ENCODE measurements at regions not wholly inside any gene's neighbourhood (a gene's known extent, or its start where the extent isn't known, plus 50 kb on each side); places are given as distances from the start of the nearest gene placed in this dataset.
"Not testable (repeated sequence)": the region's sequence is repeated elsewhere in the genome, so short reads cannot be mapped to it uniquely, and the experiment has no call there.

DNA sequence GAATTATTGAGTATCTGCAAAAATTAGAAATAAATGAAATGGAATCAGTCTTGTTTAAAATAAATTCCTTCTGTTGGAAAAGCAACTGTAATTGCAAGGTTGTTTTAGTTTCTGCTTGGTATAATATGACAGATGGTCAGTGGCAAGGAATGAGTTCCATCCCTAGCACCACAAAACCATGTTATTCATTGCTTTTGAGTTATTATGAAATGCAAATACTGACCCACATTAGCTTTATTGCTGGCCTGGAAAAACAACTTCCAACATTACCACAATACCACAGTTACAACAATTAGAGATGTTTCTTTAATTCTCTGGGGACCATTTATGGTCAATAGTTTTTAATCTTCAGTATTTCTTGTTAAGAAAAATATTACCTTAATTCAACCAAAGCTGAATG, 194.4 kb downstream of the TMA16 start:
- Histone ChIP-seq H3K4me1 (no peaks in the 10 kb centered on the region), H3K4me3 (no peak overlapping the region), H3K9me3 (no peaks in the 10 kb centered on the region), H3K27me3 (no peaks in the 10 kb centered on the region), H3K27ac (no peak overlapping the region), H3K36me3 (ENCODE audit: low read depth, missing control alignments) (no peaks in the 10 kb centered on the region)
- DNase-seq: no peak
- intact Hi-C loops (cut with DNase I; ENCODE audit: low total_unique reads): no loop called here
- TF ChIP-seq POLR2A (IDR thresholded peaks at IDR 0.05): no peak
- TF ChIP-seq, protein P1, sequence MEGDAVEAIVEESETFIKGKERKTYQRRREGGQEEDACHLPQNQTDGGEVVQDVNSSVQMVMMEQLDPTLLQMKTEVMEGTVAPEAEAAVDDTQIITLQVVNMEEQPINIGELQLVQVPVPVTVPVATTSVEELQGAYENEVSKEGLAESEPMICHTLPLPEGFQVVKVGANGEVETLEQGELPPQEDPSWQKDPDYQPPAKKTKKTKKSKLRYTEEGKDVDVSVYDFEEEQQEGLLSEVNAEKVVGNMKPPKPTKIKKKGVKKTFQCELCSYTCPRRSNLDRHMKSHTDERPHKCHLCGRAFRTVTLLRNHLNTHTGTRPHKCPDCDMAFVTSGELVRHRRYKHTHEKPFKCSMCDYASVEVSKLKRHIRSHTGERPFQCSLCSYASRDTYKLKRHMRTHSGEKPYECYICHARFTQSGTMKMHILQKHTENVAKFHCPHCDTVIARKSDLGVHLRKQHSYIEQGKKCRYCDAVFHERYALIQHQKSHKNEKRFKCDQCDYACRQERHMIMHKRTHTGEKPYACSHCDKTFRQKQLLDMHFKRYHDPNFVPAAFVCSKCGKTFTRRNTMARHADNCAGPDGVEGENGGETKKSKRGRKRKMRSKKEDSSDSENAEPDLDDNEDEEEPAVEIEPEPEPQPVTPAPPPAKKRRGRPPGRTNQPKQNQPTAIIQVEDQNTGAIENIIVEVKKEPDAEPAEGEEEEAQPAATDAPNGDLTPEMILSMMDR (IDR thresholded peaks at IDR 0.05): no peak

DNA sequence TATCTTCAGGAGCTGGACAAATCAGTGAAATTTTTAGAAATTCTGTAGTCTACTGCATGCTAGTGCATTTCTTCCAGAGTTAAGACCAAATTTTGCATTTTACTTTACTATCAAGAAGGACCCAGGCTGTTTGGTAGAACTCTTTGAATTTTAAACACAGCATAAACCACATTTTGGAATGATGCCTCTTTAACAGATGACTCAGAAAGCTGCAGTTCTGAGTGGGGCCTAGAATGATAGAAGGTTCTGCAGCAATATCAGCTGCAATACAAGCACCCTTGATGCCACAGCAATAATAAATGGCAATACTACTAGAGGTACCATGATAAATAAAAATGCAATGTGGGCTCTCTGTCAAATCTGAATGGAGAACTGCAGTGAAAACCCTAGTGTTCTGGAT, 198.7 kb downstream of the TMA16 start:
- Histone ChIP-seq H3K4me3 (no peak overlapping the region), H3K4me1 (no peaks in the 10 kb centered on the region), H3K9me3 (no peaks in the 10 kb centered on the region), H3K36me3 (ENCODE audit: low read depth, missing control alignments) (no peaks in the 10 kb centered on the region), H3K27me3 (no peaks in the 10 kb centered on the region), H3K27ac (no peak overlapping the region)
- TF ChIP-seq, protein P1 (IDR thresholded peaks at IDR 0.05): no peak
- no peak for TF ChIP-seq POLR2A (IDR thresholded peaks at IDR 0.05)
- intact Hi-C loops (cut with DNase I; ENCODE audit: low total_unique reads): no loop called here
- DNase-seq: no peak

DNA sequence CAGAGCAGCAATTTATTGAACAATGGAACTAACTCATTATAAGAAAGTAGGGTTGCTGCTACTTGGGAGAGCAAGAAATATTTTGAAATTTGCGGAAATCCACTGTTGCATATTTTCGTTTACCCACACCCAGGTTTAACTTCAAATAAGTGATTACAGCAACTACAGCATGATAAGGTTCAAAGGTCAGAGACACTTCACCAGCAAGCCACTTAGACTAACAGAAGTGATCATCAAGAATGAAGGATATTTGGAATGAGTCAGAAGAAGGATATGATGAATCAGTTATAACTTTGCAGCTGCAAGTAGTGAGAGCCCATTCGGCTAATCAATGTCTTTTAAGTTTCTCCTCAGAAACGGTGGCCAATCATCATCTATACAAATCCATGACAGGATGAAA, 199.3 kb downstream of the TMA16 start:
- WGBS, 2 donors: 84 to 85% methylated on average over 4 of the region's 4 CpGs
- no peaks in the 10 kb centered on the region for H3K4me1 ChIP-seq
- DNase-seq: no peak
- no peak for TF ChIP-seq POLR2A (IDR thresholded peaks at IDR 0.05)
- TF ChIP-seq, protein P1 (IDR thresholded peaks at IDR 0.05): no peak
- H3K27ac ChIP-seq: no peak overlapping the region
- H3K4me3 ChIP-seq: no peak overlapping the region
- intact Hi-C loops (cut with DNase I; ENCODE audit: low total_unique reads): no loop called here
- H3K9me3 ChIP-seq: no peaks in the 10 kb centered on the region
- H3K27me3 ChIP-seq: no peaks in the 10 kb centered on the region
- no peaks in the 10 kb centered on the region for H3K36me3 ChIP-seq (ENCODE audit: low read depth, missing control alignments)

DNA sequence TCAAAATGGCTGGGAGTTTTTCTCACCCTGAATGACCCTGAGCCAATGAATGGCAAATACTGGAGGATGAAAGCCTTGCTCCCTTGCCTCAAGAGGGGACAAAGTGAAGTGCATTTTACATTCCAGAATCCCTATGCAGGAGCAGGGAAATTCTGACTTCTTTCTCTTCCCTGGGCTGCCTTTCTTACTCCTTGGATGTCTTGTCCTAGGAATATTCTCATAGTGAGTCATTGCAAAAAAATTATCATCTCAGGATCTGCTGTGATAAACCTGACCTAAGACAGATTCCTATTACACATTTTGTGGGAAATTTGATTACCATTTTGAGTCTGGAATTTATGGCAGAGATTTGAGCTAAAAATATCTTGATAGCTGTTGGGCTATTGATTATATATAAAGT, 199.9 kb downstream of the TMA16 start:
- no peaks in the 10 kb centered on the region for H3K9me3 ChIP-seq
- TF ChIP-seq POLR2A (IDR thresholded peaks at IDR 0.05): no peak
- no peaks in the 10 kb centered on the region for H3K27me3 ChIP-seq
- H3K27ac ChIP-seq: no peak overlapping the region
- H3K4me1 ChIP-seq: no peaks in the 10 kb centered on the region
- intact Hi-C loops (cut with DNase I; ENCODE audit: low total_unique reads): no loop called here
- H3K36me3 ChIP-seq (ENCODE audit: low read depth, missing control alignments): no peaks in the 10 kb centered on the region
- no peak for DNase-seq
- no peak overlapping the region for H3K4me3 ChIP-seq

DNA sequence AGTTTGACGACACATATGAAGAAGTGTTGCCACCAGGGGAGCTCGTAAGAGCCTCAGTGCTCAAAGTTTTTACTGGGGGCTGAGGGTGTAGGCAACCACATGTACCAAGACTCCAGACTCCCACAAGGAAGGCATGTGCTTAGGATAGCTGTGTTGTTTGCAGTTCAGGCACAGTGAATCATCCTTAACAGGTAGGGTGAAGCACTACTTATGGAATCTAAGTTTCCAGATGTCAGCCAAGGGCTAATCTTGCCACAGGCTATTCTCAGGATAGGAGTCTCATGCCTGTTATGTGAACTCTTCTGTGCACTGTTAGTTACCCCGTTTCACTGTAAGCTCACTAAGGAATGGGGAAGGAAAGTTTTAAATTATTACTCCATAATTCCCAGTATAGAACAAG, 202.6 kb downstream of the TMA16 start:
- H3K4me3 ChIP-seq: no peak overlapping the region
- no peaks in the 10 kb centered on the region for H3K36me3 ChIP-seq (ENCODE audit: low read depth, missing control alignments)
- no peaks in the 10 kb centered on the region for H3K9me3 ChIP-seq
- no peaks in the 10 kb centered on the region for H3K27me3 ChIP-seq
- H3K27ac ChIP-seq: no peak overlapping the region
- no peaks in the 10 kb centered on the region for H3K4me1 ChIP-seq
- TF ChIP-seq, protein P1 (IDR thresholded peaks at IDR 0.05): no peak
- no peak for TF ChIP-seq POLR2A (IDR thresholded peaks at IDR 0.05)
- DNase-seq: no peak
- 90 to 91% methylated on average over 3 of the region's 3 CpGs for WGBS, 2 donors
- intact Hi-C loops (cut with DNase I; ENCODE audit: low total_unique reads): no loop called here

DNA sequence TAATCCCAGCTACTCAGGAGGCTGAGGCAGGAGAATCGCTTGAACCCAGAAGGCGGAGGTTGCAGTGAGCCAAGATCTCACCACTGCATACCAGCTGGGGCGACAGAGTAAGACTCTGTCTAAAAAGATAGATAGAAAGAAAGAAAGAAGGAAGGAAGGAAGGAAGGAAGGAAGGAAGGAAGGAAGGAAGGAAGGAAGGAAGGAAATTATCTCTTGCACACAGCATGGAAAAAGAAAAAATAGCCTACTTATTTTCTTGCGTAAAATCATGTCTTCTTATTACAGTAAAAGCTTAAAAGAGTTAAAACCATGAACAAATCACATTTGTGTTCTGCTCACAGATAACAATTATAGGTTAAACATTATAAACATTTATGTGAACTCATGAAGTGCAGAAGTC, 205.9 kb downstream of the TMA16 start:
- H3K27ac ChIP-seq; intact Hi-C loops (cut with DNase I; ENCODE audit: low total_unique reads); H3K27me3 ChIP-seq; DNase-seq; H3K4me3 ChIP-seq; H3K9me3 ChIP-seq; H3K36me3 ChIP-seq (ENCODE audit: low read depth, missing control alignments); H3K4me1 ChIP-seq: not testable (repeated sequence)
- WGBS, 2 donors: 93 to 94% methylated on average over 4 of the region's 4 CpGs
